ENCODE measurements at regions not wholly inside any gene's neighbourhood (a gene's known extent, or its start where the extent isn't known, plus 50 kb on each side); places are given as distances from the start of the nearest gene placed in this dataset.

GRCh38 chr5:28567048-28567447 is 1528.7 kb upstream of the CDH9 start:
- intact Hi-C loops (cut with micrococcal nuclease): no loop called here

DNA sequence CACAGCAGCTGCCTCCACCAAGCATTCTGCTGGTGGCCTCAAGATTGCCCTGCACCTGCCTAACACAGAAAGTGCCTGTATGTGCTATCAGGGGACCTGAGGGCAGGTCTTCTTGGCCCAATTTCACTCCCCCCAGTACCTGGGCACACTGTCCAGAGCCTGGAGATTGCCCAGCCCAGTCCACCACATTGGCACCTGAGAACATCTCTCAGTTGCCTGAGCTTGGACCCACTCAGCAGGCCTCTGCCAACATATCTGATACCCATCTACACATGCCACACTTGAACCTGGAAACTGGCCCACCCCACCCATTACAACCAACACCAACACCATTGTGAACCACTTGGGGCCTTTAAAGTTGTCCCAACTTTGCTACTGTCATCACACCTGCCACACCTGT is 1523.1 kb upstream of the CDH9 start:
- intact Hi-C loops (cut with micrococcal nuclease): no loop called here

GRCh38 chr5:28558196-28558595 is 1519.8 kb upstream of the CDH9 start:
- intact Hi-C loops (cut with micrococcal nuclease): no loop called here

DNA sequence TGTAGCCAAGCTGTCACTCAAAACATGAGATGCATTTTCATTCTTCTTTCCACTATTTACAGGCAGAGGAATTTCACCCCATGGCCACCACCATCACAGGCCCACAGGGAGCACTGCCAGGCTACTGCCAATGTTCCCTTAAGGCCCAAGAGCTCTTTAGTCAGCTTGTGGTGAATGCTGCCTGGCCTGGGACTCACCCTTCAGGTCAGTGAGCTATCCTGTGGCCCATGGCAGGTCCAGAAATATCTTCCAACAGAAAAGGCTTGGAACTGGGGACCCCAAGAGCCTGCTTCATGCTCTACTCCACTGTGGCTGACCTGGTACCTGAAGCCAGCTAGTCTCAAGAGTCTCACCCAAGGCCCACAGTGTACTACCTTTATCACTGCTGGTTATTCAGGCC is 1518.7 kb upstream of the CDH9 start:
- intact Hi-C loops (cut with micrococcal nuclease): no loop called here

DNA sequence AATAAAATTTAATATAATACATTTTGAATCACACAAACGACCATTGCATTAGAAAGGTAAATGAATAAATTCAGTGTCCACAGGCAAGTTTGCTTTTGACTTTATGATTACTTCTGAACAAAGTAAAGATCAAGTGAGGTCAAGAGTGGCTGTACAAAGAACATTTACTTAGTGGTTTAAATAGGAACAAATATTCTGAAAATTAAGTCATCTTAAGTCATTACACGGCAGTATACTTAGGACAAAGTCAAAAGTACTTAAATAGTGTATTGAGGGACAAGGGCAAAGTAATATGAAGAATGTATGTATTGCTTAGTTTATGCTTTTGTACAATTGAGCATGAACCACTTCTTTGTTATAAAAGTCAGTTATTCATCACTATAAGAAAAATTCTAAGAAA is 1511.2 kb upstream of the CDH9 start:
- intact Hi-C loops (cut with micrococcal nuclease): no loop called here

DNA sequence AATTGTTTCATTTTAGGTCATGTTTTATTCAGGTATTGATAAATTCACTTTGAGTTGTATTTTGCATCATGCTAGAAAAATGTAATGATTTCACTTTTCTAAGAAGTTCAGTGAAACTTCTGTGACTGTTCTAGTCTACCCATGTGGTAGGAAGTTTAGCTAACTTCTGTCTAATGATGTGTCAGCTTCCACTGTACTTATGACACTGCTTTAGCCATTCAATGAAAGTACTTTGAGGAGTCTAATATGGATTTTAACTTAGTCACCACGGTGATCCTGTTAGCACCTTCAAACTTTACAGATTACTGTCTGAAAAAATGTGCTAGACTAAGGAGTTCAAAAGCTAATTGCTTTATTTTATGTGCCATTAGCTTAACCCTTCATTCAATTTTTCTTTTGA is 1510.5 kb upstream of the CDH9 start:
- intact Hi-C loops (cut with micrococcal nuclease): no loop called here

DNA sequence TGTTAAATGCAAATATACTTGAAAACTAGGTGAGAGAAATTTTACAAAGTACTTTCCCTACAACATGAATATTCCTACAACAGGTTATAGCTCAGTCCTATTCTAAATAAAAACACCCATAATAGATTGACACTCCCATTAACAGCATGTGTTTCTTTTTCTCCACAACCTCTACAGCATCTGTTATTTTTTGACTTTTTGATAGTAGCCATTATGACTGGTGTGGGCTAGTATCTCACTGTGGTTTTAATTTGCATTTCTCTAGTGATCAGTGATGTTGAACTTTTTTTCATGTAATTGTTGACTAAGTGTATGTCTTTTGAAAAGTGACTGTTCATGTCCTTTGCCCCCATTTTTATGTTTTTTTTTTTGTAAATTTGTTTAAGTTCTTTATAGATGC is 1506.1 kb upstream of the CDH9 start:
- intact Hi-C loops (cut with micrococcal nuclease): no loop called here

DNA sequence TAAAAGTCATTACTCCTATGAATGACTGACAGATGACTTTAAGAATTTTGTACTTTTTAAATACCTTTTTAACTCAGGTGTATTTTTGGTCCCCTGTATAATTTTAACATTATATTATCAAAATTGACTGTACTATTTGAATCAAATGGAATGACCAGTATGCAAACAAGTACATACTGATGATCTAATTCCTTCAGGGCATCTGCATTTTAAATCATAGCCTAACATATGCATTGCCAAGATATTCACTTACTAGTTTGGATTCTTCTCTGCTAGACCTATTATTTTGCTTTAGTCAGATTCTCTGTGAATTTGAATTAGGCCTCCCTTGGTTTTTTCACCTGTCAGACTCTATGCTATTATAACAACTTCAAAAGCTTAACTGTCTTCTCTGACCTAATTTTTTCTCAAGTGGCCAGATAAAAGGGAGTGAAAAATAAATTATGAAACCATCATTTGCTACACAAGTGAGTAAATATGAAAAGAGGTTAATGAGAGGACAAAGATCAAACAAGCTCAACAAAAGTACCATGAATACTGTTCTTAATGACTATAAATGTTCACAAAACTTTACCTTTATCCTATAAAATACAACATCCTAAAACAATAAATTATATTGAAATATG is 1505.2 kb upstream of the CDH9 start:
- intact Hi-C loops (cut with micrococcal nuclease): no loop called here

DNA sequence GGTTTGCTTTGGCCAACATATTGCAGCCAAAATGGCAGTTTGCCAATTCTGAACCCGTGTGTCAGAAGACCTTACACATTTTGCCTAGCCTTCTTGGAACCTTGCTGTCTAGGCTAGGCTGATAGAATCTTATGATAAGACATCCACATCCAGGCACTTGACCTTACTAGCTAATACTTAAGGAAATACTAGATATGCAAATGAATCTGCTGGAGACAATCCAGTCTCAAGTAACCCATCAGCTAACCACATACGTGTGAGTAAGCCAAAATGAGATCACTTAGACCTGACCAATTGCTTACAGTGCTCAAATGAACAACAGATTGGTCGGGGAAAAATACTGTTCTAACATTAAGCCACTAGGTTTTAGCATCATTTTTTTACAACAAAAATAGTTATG is 1504.6 kb upstream of the CDH9 start:
- intact Hi-C loops (cut with micrococcal nuclease): no loop called here

- intact Hi-C loops (cut with micrococcal nuclease): no loop called here
Measured at GRCh38 chr5:28523888-28524635, 1485.7 kb upstream of the CDH9 start.

GRCh38 chr5:28523416-28523815 is 1485.0 kb upstream of the CDH9 start:
- intact Hi-C loops (cut with micrococcal nuclease): no loop called here

GRCh38 chr5:28517691-28518090 is 1479.3 kb upstream of the CDH9 start:
- intact Hi-C loops (cut with micrococcal nuclease): loop anchor here (2.0 kb wide), 1 partner anchor 47 kb away; no protein-coding TSS in a partner anchor

- intact Hi-C loops (cut with micrococcal nuclease): loop anchor here (2.0 kb wide), 1 partner anchor 48 kb away; no protein-coding TSS in a partner anchor
Measured at GRCh38 chr5:28516722-28517121, 1478.3 kb upstream of the CDH9 start.

- intact Hi-C loops (cut with micrococcal nuclease): no loop called here
Measured at GRCh38 chr5:28512648-28513047, 1474.3 kb upstream of the CDH9 start.

DNA sequence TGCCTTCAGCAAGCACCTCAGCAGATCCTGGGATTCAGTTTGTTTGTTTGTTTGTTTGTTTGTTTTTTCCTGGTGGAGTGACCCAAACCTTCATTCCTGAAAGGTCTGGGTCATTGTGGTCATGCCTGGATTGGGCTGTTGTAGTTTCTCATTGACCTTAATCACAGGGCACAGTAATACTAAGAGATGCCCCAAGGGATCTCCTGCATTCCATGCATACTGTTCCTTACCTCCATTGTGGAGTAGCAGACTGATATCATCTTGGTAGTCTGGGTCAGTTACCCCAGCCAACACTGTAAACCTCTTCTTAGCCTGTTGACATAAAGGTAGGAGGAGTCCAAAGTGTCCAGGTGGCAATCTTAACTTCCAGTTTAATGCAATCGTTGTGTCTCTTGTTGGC is 1466.7 kb upstream of the CDH9 start:
- intact Hi-C loops (cut with micrococcal nuclease): no loop called here

- intact Hi-C loops (cut with micrococcal nuclease): no loop called here
Measured at GRCh38 chr5:28500511-28500910, 1462.1 kb upstream of the CDH9 start.

GRCh38 chr5:28499766-28500290 is 1461.4 kb upstream of the CDH9 start:
- intact Hi-C loops (cut with micrococcal nuclease): no loop called here

GRCh38 chr5:28495876-28496275 is 1457.5 kb upstream of the CDH9 start:
- intact Hi-C loops (cut with micrococcal nuclease): no loop called here

- intact Hi-C loops (cut with micrococcal nuclease): no loop called here
Measured at GRCh38 chr5:28493456-28493855, 1455.1 kb upstream of the CDH9 start.

- intact Hi-C loops (cut with micrococcal nuclease): no loop called here
Measured at GRCh38 chr5:28488752-28489151, 1450.4 kb upstream of the CDH9 start.

DNA sequence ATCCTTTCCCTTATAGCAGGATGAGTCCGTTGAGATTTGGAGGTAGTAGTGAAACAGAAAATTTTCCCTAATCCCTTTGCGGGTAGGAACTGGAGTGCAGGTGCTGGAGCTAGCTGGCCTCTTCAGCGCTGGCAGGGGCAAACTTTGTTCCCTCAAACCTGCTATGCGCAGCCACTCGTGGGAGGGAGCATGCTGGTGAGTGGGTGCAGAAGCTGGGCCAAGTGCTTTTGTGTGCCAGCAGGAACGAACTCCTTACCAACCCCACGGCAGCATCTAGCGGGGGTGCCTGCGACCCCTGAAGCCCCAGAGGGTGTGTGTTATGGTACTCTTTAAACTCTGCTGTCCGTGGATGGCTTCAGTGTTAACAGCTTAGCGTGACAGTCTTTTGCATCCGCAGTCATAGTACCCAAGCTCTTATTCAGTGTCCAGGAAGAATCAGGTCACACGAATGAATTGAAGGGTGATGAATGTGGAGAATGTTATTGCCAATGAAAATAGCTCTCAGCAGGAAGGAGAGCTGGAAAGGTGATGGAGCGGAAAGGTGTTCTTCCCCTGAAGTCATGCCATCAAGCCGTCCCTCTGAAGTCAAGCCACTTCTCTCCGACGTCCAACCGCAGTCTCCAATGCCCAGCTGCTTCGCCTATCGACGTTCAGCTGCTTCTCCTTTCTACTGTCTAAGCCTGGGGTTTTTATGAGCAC is 1445.1 kb upstream of the CDH9 start:
- intact Hi-C loops (cut with micrococcal nuclease): no loop called here

GRCh38 chr5:28473531-28474107 is 1435.2 kb upstream of the CDH9 start:
- intact Hi-C loops (cut with micrococcal nuclease): no loop called here

Measured in T-helper 1 cell treated with Interleukin-12 subunit alpha and Interleukin-12 subunit beta and Interleukin-4 antibody, amounts not matched to agents 30 ng/mL and 1 ng/mL, for 36 hours (primary cell).